ENCODE measurements at regions not wholly inside any gene's neighbourhood (a gene's known extent, or its start where the extent isn't known, plus 50 kb on each side); places are given as distances from the start of the nearest gene placed in this dataset.
"Not testable (repeated sequence)": the region's sequence is repeated elsewhere in the genome, so short reads cannot be mapped to it uniquely, and the experiment has no call there.

GRCh38 chr3:24565053-24565452 is 70.4 kb upstream of the THRB start:
- no peak for TF ChIP-seq CTCF (IDR thresholded peaks at IDR 0.05; ENCODE audit: insufficient read depth, low read depth, low read length)
- ChIA-PET CTCF (no interaction called here), POLR2A (no interaction called here)
- DNase-seq (ENCODE audit: low read depth): no peak
- Histone ChIP-seq H3K27me3 (ENCODE audit: control insufficient read depth, insufficient read depth, low read length) (no peaks in the 10 kb centered on the region), H3K36me3 (ENCODE audit: control insufficient read depth, insufficient read depth, low read length) (no peaks in the 10 kb centered on the region), H3K4me3 (ENCODE audit: low read depth, low read length) (no peak overlapping the region)

- CTCF ChIA-PET: no interaction called here
- no peak for TF ChIP-seq CTCF (IDR thresholded peaks at IDR 0.05; ENCODE audit: insufficient read depth, low read depth, low read length)
- no peak for DNase-seq (ENCODE audit: low read depth)
- POLR2A ChIA-PET: no interaction called here
- no peaks in the 10 kb centered on the region for H3K27me3 ChIP-seq (ENCODE audit: control insufficient read depth, insufficient read depth, low read length)
- no peak overlapping the region for H3K4me3 ChIP-seq (ENCODE audit: low read depth, low read length)
- no peaks in the 10 kb centered on the region for H3K36me3 ChIP-seq (ENCODE audit: control insufficient read depth, insufficient read depth, low read length)
Measured at GRCh38 chr3:24565656-24566055, 71.0 kb upstream of the THRB start.

- Histone ChIP-seq H3K4me3 (ENCODE audit: low read depth, low read length) (no peak overlapping the region), H3K36me3 (ENCODE audit: control insufficient read depth, insufficient read depth, low read length) (no peaks in the 10 kb centered on the region), H3K27me3 (ENCODE audit: control insufficient read depth, insufficient read depth, low read length) (no peaks in the 10 kb centered on the region)
- ChIA-PET POLR2A (no interaction called here), CTCF (no interaction called here)
- DNase-seq (ENCODE audit: low read depth): no peak
- TF ChIP-seq CTCF (IDR thresholded peaks at IDR 0.05; ENCODE audit: insufficient read depth, low read depth, low read length): no peak
Measured at GRCh38 chr3:24566927-24567326, 72.3 kb upstream of the THRB start.

GRCh38 chr3:24572409-24572808 is 77.8 kb upstream of the THRB start:
- CTCF ChIA-PET, POLR2A ChIA-PET: not testable (repeated sequence)

GRCh38 chr3:24573576-24573975 is 78.9 kb upstream of the THRB start:
- no peaks in the 10 kb centered on the region for H3K36me3 ChIP-seq (ENCODE audit: control insufficient read depth, insufficient read depth, low read length)
- DNase-seq (ENCODE audit: low read depth): no peak
- no peaks in the 10 kb centered on the region for H3K27me3 ChIP-seq (ENCODE audit: control insufficient read depth, insufficient read depth, low read length)
- ChIA-PET CTCF (interaction anchor here (1.2 kb wide), 1 partner anchor 10 kb away, joined by 3 read pairs; no protein-coding TSS in a partner anchor), POLR2A (no interaction called here)
- no peak for TF ChIP-seq CTCF (IDR thresholded peaks at IDR 0.05; ENCODE audit: insufficient read depth, low read depth, low read length)
- no peak overlapping the region for H3K4me3 ChIP-seq (ENCODE audit: low read depth, low read length)

More at GRCh38 chr3:24572409-24572808, 77.8 kb upstream of the THRB start:
- H3K27me3 ChIP-seq (ENCODE audit: control insufficient read depth, insufficient read depth, low read length); DNase-seq (ENCODE audit: low read depth); H3K4me3 ChIP-seq (ENCODE audit: low read depth, low read length); H3K36me3 ChIP-seq (ENCODE audit: control insufficient read depth, insufficient read depth, low read length): not testable (repeated sequence)

GRCh38 chr3:24578324-24578723 is 83.7 kb upstream of the THRB start:
- ChIA-PET CTCF (no interaction called here), POLR2A (no interaction called here)
- Histone ChIP-seq H3K27me3 (ENCODE audit: control insufficient read depth, insufficient read depth, low read length) (no peaks in the 10 kb centered on the region), H3K36me3 (ENCODE audit: control insufficient read depth, insufficient read depth, low read length) (no peaks in the 10 kb centered on the region), H3K4me3 (ENCODE audit: low read depth, low read length) (no peak overlapping the region)
- no peak for TF ChIP-seq CTCF (IDR thresholded peaks at IDR 0.05; ENCODE audit: insufficient read depth, low read depth, low read length)
- DNase-seq (ENCODE audit: low read depth): no peak
